Fibroblast of pulmonary artery (primary cell): ENCODE measurements at regions not wholly inside any gene's neighbourhood (a gene's known extent, or its start where the extent isn't known, plus 50 kb on each side); places are given as distances from the start of the nearest gene placed in this dataset.

Experiments used
- DNase-seq: peaks from one replicate; pipeline ENCODE4 v3.0.0-alpha.2; 2010; ENCODE audit warnings: low read depth
- H3K4me3 ChIP-seq: replicated peaks from 2 replicates; pipeline ENCODE4 v1.5.1; 2011; ENCODE audit warnings: low read depth, mild to moderate bottlenecking, control low read depth, low read length, moderate library complexity
- CTCF ChIP-seq: IDR thresholded peaks from 2 replicates; pipeline ENCODE4 v1.5.1; 2011; ENCODE audit warnings: mild to moderate bottlenecking, control low read depth, low read length, inconsistent platforms; ENCODE audit errors: missing control alignments

- no peak for DNase-seq
- TF ChIP-seq CTCF: no peak
- H3K4me3 ChIP-seq: no peak overlapping the region
These were observed 212.7 kb upstream of the JUN start for GRCh38 chr1:58996341-58997059.

GRCh38 chr1:58997060-58997411 is 213.2 kb upstream of the JUN start:
- no peak for DNase-seq
- no peak for TF ChIP-seq CTCF
- H3K4me3 ChIP-seq: no peak overlapping the region

DNA sequence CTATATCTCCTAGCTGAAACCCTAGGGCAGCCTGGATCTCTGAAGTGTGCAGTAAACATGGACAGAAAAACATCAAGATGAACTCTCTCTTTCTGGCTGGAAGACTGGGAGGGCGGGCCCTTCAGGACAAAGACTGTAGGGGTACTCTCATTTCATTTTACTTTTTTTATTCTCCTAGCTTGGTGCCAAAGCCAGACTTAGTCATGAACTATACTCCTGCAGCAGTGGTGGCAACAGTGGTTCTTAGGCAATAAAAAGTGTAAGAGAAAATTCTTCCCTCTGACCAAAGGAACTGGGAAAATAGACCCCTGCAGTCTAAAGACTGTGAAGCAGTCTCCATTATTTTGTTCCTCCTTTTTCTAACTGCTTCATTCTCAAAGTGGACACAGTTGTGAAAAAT is 213.8 kb upstream of the JUN start:
- no peak for TF ChIP-seq CTCF
- DNase-seq: no peak
- H3K4me3 ChIP-seq: no peak overlapping the region

DNA sequence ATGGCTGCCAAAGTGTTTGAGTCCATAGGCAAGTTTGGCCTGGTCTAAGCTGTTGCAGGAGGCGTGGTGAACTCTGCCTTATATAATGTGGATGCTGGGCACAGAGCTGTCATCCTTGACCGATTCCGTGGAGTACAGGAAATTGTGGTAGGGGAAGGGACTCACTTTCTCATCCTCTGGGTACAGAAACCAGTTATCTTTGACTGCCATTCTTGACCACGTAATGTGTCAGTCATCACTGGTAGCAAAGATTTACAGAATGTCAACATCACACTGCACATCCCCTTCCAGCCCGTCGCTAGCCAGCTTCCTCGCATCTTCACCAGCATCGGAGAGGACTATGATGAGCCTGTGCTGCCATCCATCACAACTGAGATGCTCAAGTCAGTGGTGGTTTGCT is 215.8 kb upstream of the JUN start:
- DNase-seq: no peak

DNA sequence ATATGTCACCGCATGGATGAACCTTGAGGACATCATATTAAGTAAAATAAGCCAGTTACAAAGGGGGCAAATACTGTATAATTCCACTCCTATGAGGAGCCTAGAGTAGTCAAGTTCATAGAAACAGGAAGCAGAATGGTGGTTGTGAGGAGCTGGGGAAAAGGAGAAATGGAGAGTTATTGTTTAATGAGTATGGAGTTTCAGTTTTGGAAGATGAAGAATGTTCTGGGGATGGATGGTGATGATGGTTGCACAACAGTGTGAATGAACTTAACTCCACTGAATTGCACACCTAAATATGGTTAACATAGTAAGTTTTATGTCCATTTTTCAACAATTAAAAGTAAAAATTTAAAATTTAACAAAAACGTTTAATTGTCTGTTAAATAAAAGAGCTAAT is 220.9 kb upstream of the JUN start:
- TF ChIP-seq CTCF: no peak
- H3K4me3 ChIP-seq: no peak overlapping the region
- DNase-seq: no peak

More for the DNA sequence above, 215.8 kb upstream of the JUN start:
- TF ChIP-seq CTCF: no peak
- no peak overlapping the region for H3K4me3 ChIP-seq

DNA sequence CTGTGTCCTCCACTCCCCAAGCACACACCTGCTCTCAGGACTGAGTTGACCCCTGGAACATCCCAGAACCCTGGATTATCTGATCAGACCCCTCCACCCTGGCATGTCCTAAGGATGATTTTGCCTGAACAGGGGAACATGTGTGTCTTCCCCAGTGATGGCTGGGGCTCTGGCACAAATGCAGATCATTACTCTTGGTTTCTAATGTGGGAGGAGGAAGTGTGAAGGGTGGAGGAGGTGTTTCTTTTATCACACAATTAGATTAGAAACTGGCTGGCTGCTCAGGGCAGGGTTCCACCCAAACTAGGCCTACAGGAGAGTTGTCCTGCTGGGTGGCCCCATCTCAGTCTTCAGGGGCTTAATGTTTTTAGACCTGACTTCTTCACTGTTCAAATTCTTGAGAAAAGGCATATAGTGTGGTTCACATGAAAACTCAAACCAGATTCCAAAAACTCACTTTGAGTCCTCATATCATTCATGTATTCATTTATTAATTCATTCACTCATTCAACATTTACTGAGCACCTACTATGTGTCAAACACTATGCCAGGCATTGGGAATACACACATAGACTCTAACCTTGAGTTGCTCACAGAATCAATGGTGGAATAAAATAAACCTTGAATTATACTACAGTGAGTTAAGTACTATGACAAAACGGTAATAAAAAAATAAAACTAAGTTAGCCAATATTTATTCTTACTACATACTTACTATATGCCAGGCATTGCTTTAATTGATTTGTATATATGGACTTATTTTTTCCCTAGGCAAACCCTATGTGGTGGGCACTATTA is 221.8 kb upstream of the JUN start:
- H3K4me3 ChIP-seq: no peak overlapping the region
- DNase-seq: no peak
- TF ChIP-seq CTCF: no peak
